H1 (cell line): ENCODE measurements at regions not wholly inside any gene's neighbourhood (a gene's known extent, or its start where the extent isn't known, plus 50 kb on each side); places are given as distances from the start of the nearest gene placed in this dataset.

Experiments
- CTCF ChIA-PET: fragments of 300-600 bp; sonication (Branson Sonifier 250); formaldehyde crosslinking; loops from one replicate; lab custom pipeline; 2021; ENCODE audit not compliant: partially characterized antibody; lab: Charles Lee
- POLR2A ChIA-PET: fragments of 300-600 bp; sonication (Branson Sonifier 250); formaldehyde crosslinking; loops from one replicate; lab custom pipeline; 2021; ENCODE audit warnings: inconsistent platforms; ENCODE audit not compliant: partially characterized antibody; lab: Charles Lee
- DNase-seq, 2 experiments: peaks; one replicate each; pipeline versions ENCODE4 v3.0.0 to v3.0.0-alpha.2; 2010 to 2022; ENCODE audit warnings: low spot score in 2 of 2, low read depth in 1 of 2, mixed read lengths in 1 of 2
- FAIRE-seq: peaks from 2 replicates; lab custom pipeline; 2011; peaks lifted over from hg19 to GRCh38; lab: Jason Lieb, UNC
- H2AFZ ChIP-seq: 2 replicates; pipeline ENCODE4 v1.8.1; 2012; ENCODE audit warnings: low read length, inconsistent platforms
- H2AK5ac ChIP-seq: 2 replicates; pipeline ENCODE4 v1.6.1; 2013; ENCODE audit warnings: low read depth, low read length
- H2BK120ac ChIP-seq: replicated peaks from 2 replicates; pipeline ENCODE3; 2013; ENCODE audit warnings: low read depth, low read length, inconsistent platforms
- H2BK12ac ChIP-seq: 2 replicates; pipeline ENCODE4 v1.6.1; 2013; ENCODE audit warnings: low read depth, low read length
- H2BK15ac ChIP-seq: 2 replicates; pipeline ENCODE4 v1.6.1; 2013; ENCODE audit warnings: low read length
- H2BK20ac ChIP-seq: 2 replicates; pipeline ENCODE4 v1.6.1; 2013; ENCODE audit warnings: low read length
- H2BK5ac ChIP-seq: 2 replicates; pipeline ENCODE4 v1.6.1; 2013; ENCODE audit warnings: low read depth, low read length
- H3K14ac ChIP-seq: 2 replicates; pipeline ENCODE4 v1.6.1; 2013; ENCODE audit warnings: inconsistent platforms; ENCODE audit not compliant: insufficient read length
- H3K18ac ChIP-seq: 2 replicates; pipeline ENCODE4 v1.6.1; 2013; ENCODE audit warnings: low read length; ENCODE audit errors: extremely low read depth
- H3K23ac ChIP-seq: 2 replicates; pipeline ENCODE4 v1.6.1; 2013; ENCODE audit warnings: inconsistent platforms; ENCODE audit not compliant: insufficient read length
- H3K23me2 ChIP-seq: 2 replicates; pipeline ENCODE4 v1.6.1; 2013; ENCODE audit warnings: low read depth, low read length
- H3K27ac ChIP-seq: 2 replicates; pipeline ENCODE4 v1.6.1; 2011; ENCODE audit warnings: low read depth, low read length, inconsistent platforms
- H3K27me3 ChIP-seq, 4 experiments: replicated peaks in 1 of 4; 1 replicate in 1 of 4; 2 replicates in 3 of 4; pipeline versions ENCODE4 v1.6.1 to v1.8.1; 2011 to 2013; ENCODE audit warnings: low read length in 3 of 4, mild to moderate bottlenecking in 3 of 4, inconsistent platforms in 2 of 4, mixed read lengths in 2 of 4, moderate library complexity in 1 of 4; ENCODE audit not compliant: control insufficient read depth in 3 of 4, insufficient read depth in 3 of 4; ENCODE audit errors: extremely low read depth in 1 of 4
- H3K36me3 ChIP-seq, 4 experiments: 2 replicates each; pipeline versions ENCODE4 v1.6.1 to v1.8.1; 2011 to 2013; ENCODE audit warnings: mild to moderate bottlenecking in 4 of 4, low read length in 3 of 4, moderate library complexity in 2 of 4, control low read depth in 1 of 4, inconsistent platforms in 1 of 4; ENCODE audit not compliant: insufficient read depth in 4 of 4, control insufficient read depth in 2 of 4
- H3K4ac ChIP-seq: replicated peaks from 2 replicates; pipeline ENCODE3; 2013; ENCODE audit warnings: low read length, low read depth, mixed read lengths, inconsistent platforms; ENCODE audit not compliant: insufficient read length
- H3K4me1 ChIP-seq, 4 experiments: replicated peaks in 1 of 4; 1 replicate in 1 of 4; 2 replicates in 3 of 4; pipeline versions ENCODE4 v1.6.1 to v1.8.1; 2011 to 2013; ENCODE audit warnings: low read length in 3 of 4, inconsistent platforms in 2 of 4, mixed read lengths in 1 of 4; ENCODE audit not compliant: insufficient read depth in 4 of 4, control insufficient read depth in 3 of 4
- H3K4me2 ChIP-seq, 2 experiments: 2 replicates each; pipeline versions ENCODE4 v1.6.1 to v1.8.1; 2011 to 2013; ENCODE audit warnings: low read depth in 2 of 2, low read length in 2 of 2, control low read depth in 1 of 2, inconsistent platforms in 1 of 2, mild to moderate bottlenecking in 1 of 2; ENCODE audit not compliant: insufficient read depth in 1 of 2
- H3K4me3 ChIP-seq, 4 experiments: fragments of 200-600, 300-600 bp in 1 of 4; sonication (generic), shearing (Covaris generic), sonication (Bioruptor Twin) in 1 of 4; 2 replicates each; pipeline versions ENCODE4 v1.5.1 to v1.8.1; 2011 to 2016; ENCODE audit warnings: low read length in 4 of 4, low read depth in 3 of 4, control low read depth in 2 of 4, inconsistent platforms in 2 of 4, mild to moderate bottlenecking in 2 of 4, mixed read lengths in 1 of 4, moderate library complexity in 1 of 4; ENCODE audit not compliant: insufficient read depth in 2 of 4; ENCODE audit errors: extremely low read depth in 1 of 4
- H3K56ac ChIP-seq: replicated peaks from 2 replicates; pipeline ENCODE3; 2013; ENCODE audit warnings: low read depth, mild to moderate bottlenecking, mixed read lengths, low read length, inconsistent platforms; ENCODE audit not compliant: insufficient read length
- H3K79me1 ChIP-seq: 2 replicates; pipeline ENCODE4 v1.6.1; 2013; ENCODE audit warnings: low read depth, low read length, control low read depth
- H3K79me2 ChIP-seq, 2 experiments: 2 replicates each; pipeline versions ENCODE4 v1.6.1 to v1.8.1; 2012 to 2013; ENCODE audit warnings: low read length in 2 of 2, mild to moderate bottlenecking in 2 of 2, inconsistent platforms in 1 of 2; ENCODE audit not compliant: insufficient read depth in 2 of 2, control insufficient read depth in 1 of 2
- H3K9ac ChIP-seq, 4 experiments: replicated peaks in 1 of 4; 1 replicate in 1 of 4; 2 replicates in 3 of 4; pipeline versions ENCODE4 v1.6.1 to v1.8.1; 2011 to 2013; ENCODE audit warnings: low read depth in 3 of 4, low read length in 3 of 4, control low read depth in 2 of 4, mild to moderate bottlenecking in 2 of 4, moderate library complexity in 2 of 4, inconsistent platforms in 1 of 4; ENCODE audit errors: extremely low read depth in 1 of 4
- H3K9me3 ChIP-seq, 2 experiments: 2 replicates each; pipeline versions ENCODE4 v1.6.1 to v1.8.1; 2012 to 2013; ENCODE audit warnings: mild to moderate bottlenecking in 2 of 2, moderate library complexity in 2 of 2, control low read depth in 1 of 2, inconsistent platforms in 1 of 2, low read depth in 1 of 2, low read length in 1 of 2, mixed read lengths in 1 of 2; ENCODE audit not compliant: insufficient read depth in 2 of 2
- H4K20me1 ChIP-seq, 2 experiments: replicated peaks in 1 of 2; 2 replicates each; pipeline versions ENCODE3 to v1.8.1; 2011 to 2013; ENCODE audit warnings: inconsistent platforms in 2 of 2, low read length in 2 of 2, mild to moderate bottlenecking in 1 of 2; ENCODE audit not compliant: insufficient read depth in 2 of 2, control insufficient read depth in 1 of 2
- H4K5ac ChIP-seq: 2 replicates; pipeline ENCODE4 v1.6.1; 2013; ENCODE audit warnings: low read length, low read depth, mixed read lengths, inconsistent platforms; ENCODE audit not compliant: insufficient read length
- H4K8ac ChIP-seq: 2 replicates; pipeline ENCODE4 v1.8.0; 2013; ENCODE audit warnings: mild to moderate bottlenecking, moderate library complexity, low read length, inconsistent platforms; ENCODE audit not compliant: insufficient read depth; ENCODE audit errors: extremely low read depth
- H4K91ac ChIP-seq: replicated peaks from 2 replicates; pipeline ENCODE3; 2013; ENCODE audit warnings: low read length, mixed read lengths, inconsistent platforms; ENCODE audit not compliant: insufficient read length
- ATF3 ChIP-seq: IDR thresholded peaks from 2 replicates; pipeline ENCODE4 v1.6.1; 2011; ENCODE audit warnings: low read depth, mild to moderate bottlenecking, low read length; ENCODE audit not compliant: insufficient read depth
- CBX8 ChIP-seq: fragments of 300-800, 300-1000 bp; sonication (generic); IDR thresholded peaks from 2 replicates; pipeline ENCODE4 v1.7.1; 2016; ENCODE audit warnings: low read depth, low read length, borderline replicate concordance
- HDAC2 ChIP-seq, 2 experiments: fragments of 300-600 bp in 1 of 2; sonication (generic) in 1 of 2; IDR thresholded peaks; 2 replicates each; pipeline ENCODE4 v1.6.1; 2011 to 2012; ENCODE audit warnings: low read depth in 2 of 2, low read length in 2 of 2, mild to moderate bottlenecking in 2 of 2, moderate library complexity in 2 of 2, borderline replicate concordance in 1 of 2, inconsistent platforms in 1 of 2
- JUND ChIP-seq: IDR thresholded peaks from 2 replicates; pipeline ENCODE4 v1.6.1; 2011; ENCODE audit warnings: mild to moderate bottlenecking, improper control_type of control experiment, low read length
- PHF8 ChIP-seq: fragments of 200-600 bp; sonication (generic); conservative IDR thresholded peaks from 2 replicates; pipeline ENCODE4 v1.7.1; 2012; ENCODE audit warnings: low read depth, mild to moderate bottlenecking, inconsistent platforms, low read length, moderate library complexity
- POLR2A ChIP-seq, 2 experiments: IDR thresholded peaks; 1 replicate in 1 of 2; 2 replicates in 1 of 2; pipeline ENCODE4 v1.6.1; 2011; ENCODE audit warnings: low read depth in 2 of 2, low read length in 2 of 2, mild to moderate bottlenecking in 2 of 2; ENCODE audit errors: control extremely low read depth in 1 of 2
- SIN3A ChIP-seq, 2 experiments: IDR thresholded peaks in 1 of 2; conservative IDR thresholded peaks in 1 of 2; 2 replicates each; pipeline ENCODE4 v1.6.1; 2011 to 2012; ENCODE audit warnings: low read length in 2 of 2, improper control_type of control experiment in 1 of 2, low read depth in 1 of 2, mild to moderate bottlenecking in 1 of 2
- SP1 ChIP-seq: IDR thresholded peaks from 2 replicates; pipeline ENCODE4 v1.6.1; 2011; ENCODE audit warnings: low read depth, low read length
- WGBS, 2 experiments: shearing (Covaris generic) in 1 of 2; methylation state at CpG; one replicate each; pipeline versions ENCODE4 v1.1.6 to v1.1.7; 2013 to 2015; ENCODE audit warnings: low lambda C conversion rate in 2 of 2, mixed read lengths in 2 of 2, inconsistent platforms in 1 of 2, low coverage in 1 of 2, missing lambda C conversion rate in 1 of 2; ENCODE audit not compliant: insufficient replicate concordance in 2 of 2, insufficient coverage in 1 of 2, insufficient read length in 1 of 2; ENCODE audit errors: extremely low coverage in 1 of 2, missing lambda C conversion rate in 1 of 2; 5-methylcytosine and 5-hydroxymethylcytosine counted together

DNA sequence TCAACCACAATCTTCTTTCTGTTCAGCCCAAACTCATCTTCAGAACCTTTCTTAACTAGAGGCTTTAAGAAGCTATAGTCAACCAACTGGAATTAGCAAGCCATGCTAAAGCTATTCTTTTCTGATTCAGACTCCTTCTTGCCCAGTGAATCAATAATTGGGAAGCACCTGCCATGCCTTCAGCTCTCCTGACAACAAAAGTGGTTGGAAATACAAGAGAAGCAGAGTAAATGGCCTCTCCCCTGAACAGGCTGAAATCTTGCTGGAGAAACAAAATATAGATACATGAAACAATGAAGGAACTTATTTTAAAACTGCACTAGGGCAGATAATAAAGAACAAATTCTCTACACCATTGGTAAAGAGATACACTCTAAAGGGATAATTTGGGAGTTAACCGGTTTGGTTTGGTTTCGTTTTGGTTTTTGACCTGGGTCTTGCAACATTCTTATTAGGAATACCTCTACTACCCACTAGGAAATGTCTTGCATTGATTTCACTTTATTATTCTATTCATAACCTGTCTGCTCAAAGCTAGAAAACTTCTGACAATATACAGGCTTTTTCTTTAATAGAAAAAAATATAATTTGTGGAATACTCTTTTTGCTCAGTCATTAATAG, 173.6 kb upstream of the DYNLRB2 start:
- H3K56ac ChIP-seq: no peak overlapping the region
- H2AK5ac ChIP-seq: no peak overlapping the region
- H2BK12ac ChIP-seq: no peak overlapping the region
- no peaks in the 10 kb centered on the region for H3K36me3 ChIP-seq
- no peak overlapping the region for H3K4ac ChIP-seq
- H2BK15ac ChIP-seq: no peak overlapping the region
- no peak overlapping the region for H2BK120ac ChIP-seq
- ChIA-PET CTCF (interaction anchor here (0.9 to 2.1 kb wide), 5 partner anchors 9 to 198 kb away, joined by 3 to 7 read pairs (median 3); no protein-coding TSS in a partner anchor), POLR2A (no interaction called here)
- H4K91ac ChIP-seq: no peak overlapping the region
- H3K23ac ChIP-seq: no peak overlapping the region
- H3K9ac ChIP-seq: no peak overlapping the region
- H3K79me1 ChIP-seq: no peaks in the 10 kb centered on the region
- H3K4me1 ChIP-seq: no peaks in the 10 kb centered on the region; a peak in 1 of 7 replicates
- no peaks in the 10 kb centered on the region for H4K20me1 ChIP-seq
- 100% methylated on average over 2 of the region's 2 CpGs; no CpG with 5 or more reads in 1 of the 2 experiments for WGBS, 2 experiments
- no peaks in the 10 kb centered on the region for H3K79me2 ChIP-seq
- FAIRE-seq (no peak), DNase-seq (no peak)
- no peak overlapping the region for H4K8ac ChIP-seq
- H3K14ac ChIP-seq: no peak overlapping the region
- H2AFZ ChIP-seq: no peak overlapping the region
- H3K9me3 ChIP-seq: no peaks in the 10 kb centered on the region
- no peak overlapping the region for H3K4me3 ChIP-seq
- H2BK20ac ChIP-seq: no peak overlapping the region
- H3K23me2 ChIP-seq: no peaks in the 10 kb centered on the region; the same call in 1 of the 2 replicates
- no peak overlapping the region for H3K18ac ChIP-seq
- no peak overlapping the region for H2BK5ac ChIP-seq
- no peak overlapping the region for H3K4me2 ChIP-seq
- TF ChIP-seq PHF8: no peak
- no peak for TF ChIP-seq JUND
- TF ChIP-seq HDAC2 (IDR thresholded peaks at IDR 0.05; ENCODE audit: borderline replicate concordance in 1 of 2, low read depth in 2 of 2, low read length in 2 of 2): no peak
- no peak for TF ChIP-seq SIN3A (conservative IDR thresholded peaks at IDR 0.05 in 1 of 2, IDR thresholded peaks at IDR 0.05 in 1 of 2; ENCODE audit: low read depth in 1 of 2, low read length in 2 of 2)
- no peak for TF ChIP-seq SP1
- TF ChIP-seq CBX8: no peak
- no peak for TF ChIP-seq ATF3
- TF ChIP-seq POLR2A (IDR thresholded peaks at IDR 0.05; ENCODE audit: control extremely low read depth in 1 of 2, low read depth in 2 of 2, low read length in 2 of 2): no peak
- H3K27ac ChIP-seq: no peak overlapping the region
- H4K5ac ChIP-seq: no peak overlapping the region
- no peaks in the 10 kb centered on the region for H3K27me3 ChIP-seq
